ENCODE measurements at regions not wholly inside any gene's neighbourhood (a gene's known extent, or its start where the extent isn't known, plus 50 kb on each side); places are given as distances from the start of the nearest gene placed in this dataset.

DNA sequence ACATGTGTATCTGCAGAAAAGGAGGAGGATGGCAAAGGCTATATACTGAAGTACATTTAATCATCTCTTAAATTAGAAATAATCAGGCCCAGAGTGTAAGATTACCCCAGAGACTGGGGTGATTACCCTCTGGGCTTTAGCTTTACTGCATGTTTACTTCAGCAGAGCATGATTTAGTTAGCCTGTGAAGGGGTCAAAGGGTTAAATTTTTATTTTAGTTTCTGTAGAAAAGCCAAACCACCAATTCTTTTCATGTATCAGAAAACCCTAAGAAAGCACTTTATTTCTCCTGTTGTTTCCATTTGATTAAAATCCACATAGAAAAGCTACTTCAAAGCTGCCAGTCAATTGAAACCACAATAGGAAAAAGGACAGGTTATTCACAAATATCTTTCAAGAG lies 101.5 kb upstream of the LSM8 start:
- H2BK12ac ChIP-seq (ENCODE audit: low read length) = no peak overlapping the region
- H3K4me1 ChIP-seq (ENCODE audit: control insufficient read depth in 2 of 2, insufficient read depth in 1 of 2, low read depth in 1 of 2, low read length in 2 of 2) = peaks cover 0 to 3% of the 10 kb centered on the region in 2 donors
- no peak overlapping the region for H2AK5ac ChIP-seq (ENCODE audit: low read depth, low read length)
- no peak overlapping the region for H2BK15ac ChIP-seq (ENCODE audit: low read length)
- no peak overlapping the region for H3K23ac ChIP-seq (ENCODE audit: low read depth, low read length, poor library complexity)
- no peak overlapping the region for H2BK5ac ChIP-seq (ENCODE audit: low read length)
- no peak overlapping the region for H2BK120ac ChIP-seq (ENCODE audit: low read depth, low read length)
- H3K4ac ChIP-seq (ENCODE audit: low read length) = no peak overlapping the region
- no peak overlapping the region for H3K9ac ChIP-seq (ENCODE audit: low read depth, low read length, poor library complexity)
- H3K4me3 ChIP-seq (ENCODE audit: low read length in 2 of 2) = no peak overlapping the region
- H2AFZ ChIP-seq (ENCODE audit: low read length) = no peak overlapping the region
- H3K18ac ChIP-seq (ENCODE audit: low read length) = no peak overlapping the region
- H3K36me3 ChIP-seq (replicated peaks in 1 of 2; ENCODE audit: control insufficient read depth in 2 of 2, insufficient read depth in 2 of 2, low read length in 2 of 2) = no peaks in the 10 kb centered on the region
- no peaks in the 10 kb centered on the region for H3K9me3 ChIP-seq (replicated peaks in 1 of 2; ENCODE audit: control insufficient read depth in 2 of 2, insufficient read depth in 1 of 2, low read depth in 1 of 2, low read length in 2 of 2)
- H4K8ac ChIP-seq (ENCODE audit: low read depth, low read length) = no peak overlapping the region
- no peaks in the 10 kb centered on the region for H3K79me1 ChIP-seq (ENCODE audit: low read depth, low read length)
- DNase-seq (ENCODE audit: low spot score) = no peak
- no peak overlapping the region for H3K4me2 ChIP-seq (ENCODE audit: insufficient read depth, low read length, poor library complexity, severe bottlenecking)
- H3K27ac ChIP-seq (replicated peaks; ENCODE audit: low read length) = no peak overlapping the region
- no peak overlapping the region for H4K91ac ChIP-seq (ENCODE audit: low read depth, low read length, poor library complexity)
- H3K14ac ChIP-seq (ENCODE audit: low read length) = no peak overlapping the region
- H3K27me3 ChIP-seq (ENCODE audit: control insufficient read depth in 3 of 3, insufficient read depth in 3 of 3, low read depth in 1 of 3, low read length in 3 of 3) = no peaks in the 10 kb centered on the region

- Histone ChIP-seq H3K18ac (ENCODE audit: low read length) (peak overlapping the region; percentile 38), H2AFZ (ENCODE audit: low read length) (no peak overlapping the region), H3K9me3 (replicated peaks in 1 of 2; ENCODE audit: control insufficient read depth in 2 of 2, insufficient read depth in 1 of 2, low read depth in 1 of 2, low read length in 2 of 2) (no peaks in the 10 kb centered on the region), H3K79me1 (ENCODE audit: low read depth, low read length) (no peaks in the 10 kb centered on the region), H3K27me3 (ENCODE audit: control insufficient read depth in 3 of 3, insufficient read depth in 3 of 3, low read depth in 1 of 3, low read length in 3 of 3) (no peaks in the 10 kb centered on the region), H4K8ac (ENCODE audit: low read depth, low read length) (no peak overlapping the region), H3K9ac (ENCODE audit: low read depth, low read length, poor library complexity) (no peak overlapping the region), H3K4me3 (ENCODE audit: low read length in 2 of 2) (no peak overlapping the region), H3K27ac (replicated peaks; ENCODE audit: low read length) (no peak overlapping the region), H3K4me1 (ENCODE audit: control insufficient read depth in 2 of 2, insufficient read depth in 1 of 2, low read depth in 1 of 2, low read length in 2 of 2) (peaks cover 0 to 3% of the 10 kb centered on the region in 2 donors), H2BK12ac (ENCODE audit: low read length) (no peak overlapping the region), H3K4ac (ENCODE audit: low read length) (no peak overlapping the region), H2BK120ac (ENCODE audit: low read depth, low read length) (no peak overlapping the region), H3K4me2 (ENCODE audit: insufficient read depth, low read length, poor library complexity, severe bottlenecking) (no peak overlapping the region), H2BK5ac (ENCODE audit: low read length) (no peak overlapping the region), H3K23ac (ENCODE audit: low read depth, low read length, poor library complexity) (no peak overlapping the region), H3K36me3 (replicated peaks in 1 of 2; ENCODE audit: control insufficient read depth in 2 of 2, insufficient read depth in 2 of 2, low read length in 2 of 2) (no peaks in the 10 kb centered on the region), H3K14ac (ENCODE audit: low read length) (no peak overlapping the region), H4K91ac (ENCODE audit: low read depth, low read length, poor library complexity) (no peak overlapping the region), H2BK15ac (ENCODE audit: low read length) (no peak overlapping the region), H2AK5ac (ENCODE audit: low read depth, low read length) (no peak overlapping the region)
- WGBS, 2 donors (ENCODE audit: extremely low coverage in 2 of 2, insufficient read length in 2 of 2, insufficient replicate concordance in 1 of 2) = no CpG with 5 or more reads among the region's 3 CpGs
- DNase-seq (ENCODE audit: low spot score) = no peak
These were observed 99.0 kb upstream of the LSM8 start for GRCh38 chr7:118085000-118085399.

GRCh38 chr7:118087126-118087525 lies 96.8 kb upstream of the LSM8 start:
- Histone ChIP-seq H3K27ac (replicated peaks; ENCODE audit: low read length) (no peak overlapping the region), H3K79me1 (ENCODE audit: low read depth, low read length) (no peaks in the 10 kb centered on the region), H3K4me3 (ENCODE audit: low read length in 2 of 2) (no peak overlapping the region), H3K9ac (ENCODE audit: low read depth, low read length, poor library complexity) (no peak overlapping the region), H3K23ac (ENCODE audit: low read depth, low read length, poor library complexity) (no peak overlapping the region), H2AFZ (ENCODE audit: low read length) (no peak overlapping the region), H2AK5ac (ENCODE audit: low read depth, low read length) (no peak overlapping the region), H2BK120ac (ENCODE audit: low read depth, low read length) (no peak overlapping the region), H3K4me2 (ENCODE audit: insufficient read depth, low read length, poor library complexity, severe bottlenecking) (no peak overlapping the region), H2BK5ac (ENCODE audit: low read length) (no peak overlapping the region), H2BK12ac (ENCODE audit: low read length) (no peak overlapping the region), H3K4ac (ENCODE audit: low read length) (no peak overlapping the region), H4K8ac (ENCODE audit: low read depth, low read length) (no peak overlapping the region), H2BK15ac (ENCODE audit: low read length) (no peak overlapping the region), H3K9me3 (replicated peaks in 1 of 2; ENCODE audit: control insufficient read depth in 2 of 2, insufficient read depth in 1 of 2, low read depth in 1 of 2, low read length in 2 of 2) (no peaks in the 10 kb centered on the region), H4K91ac (ENCODE audit: low read depth, low read length, poor library complexity) (no peak overlapping the region), H3K36me3 (replicated peaks in 1 of 2; ENCODE audit: control insufficient read depth in 2 of 2, insufficient read depth in 2 of 2, low read length in 2 of 2) (no peaks in the 10 kb centered on the region), H3K4me1 (ENCODE audit: control insufficient read depth in 2 of 2, insufficient read depth in 1 of 2, low read depth in 1 of 2, low read length in 2 of 2) (peaks cover 0 to 3% of the 10 kb centered on the region in 2 donors), H3K18ac (ENCODE audit: low read length) (no peak overlapping the region), H3K27me3 (ENCODE audit: control insufficient read depth in 3 of 3, insufficient read depth in 3 of 3, low read depth in 1 of 3, low read length in 3 of 3) (no peaks in the 10 kb centered on the region), H3K14ac (ENCODE audit: low read length) (no peak overlapping the region)
- no CpG with 5 or more reads among the region's 2 CpGs for WGBS, 2 donors (ENCODE audit: extremely low coverage in 2 of 2, insufficient read length in 2 of 2, insufficient replicate concordance in 1 of 2)
- DNase-seq (ENCODE audit: low spot score) = no peak

GRCh38 chr7:118094044-118094443 lies 89.9 kb upstream of the LSM8 start:
- H3K4ac ChIP-seq (ENCODE audit: low read length) = no peak overlapping the region
- H3K79me1 ChIP-seq (ENCODE audit: low read depth, low read length) = no peaks in the 10 kb centered on the region
- no peak overlapping the region for H4K91ac ChIP-seq (ENCODE audit: low read depth, low read length, poor library complexity)
- no CpG with 5 or more reads among the region's 1 CpG for WGBS, 2 donors (ENCODE audit: extremely low coverage in 2 of 2, insufficient read length in 2 of 2, insufficient replicate concordance in 1 of 2)
- no peaks in the 10 kb centered on the region for H3K4me1 ChIP-seq (ENCODE audit: control insufficient read depth in 2 of 2, insufficient read depth in 1 of 2, low read depth in 1 of 2, low read length in 2 of 2)
- H3K27ac ChIP-seq (replicated peaks; ENCODE audit: low read length) = no peak overlapping the region
- H3K23ac ChIP-seq (ENCODE audit: low read depth, low read length, poor library complexity) = no peak overlapping the region
- no peak overlapping the region for H3K18ac ChIP-seq (ENCODE audit: low read length)
- no peak overlapping the region for H2BK5ac ChIP-seq (ENCODE audit: low read length)
- no peak overlapping the region for H4K8ac ChIP-seq (ENCODE audit: low read depth, low read length)
- no peak overlapping the region for H2BK120ac ChIP-seq (ENCODE audit: low read depth, low read length)
- H2AFZ ChIP-seq (ENCODE audit: low read length) = no peak overlapping the region
- no peak for DNase-seq (ENCODE audit: low spot score)
- H3K36me3 ChIP-seq (replicated peaks in 1 of 2; ENCODE audit: control insufficient read depth in 2 of 2, insufficient read depth in 2 of 2, low read length in 2 of 2) = no peaks in the 10 kb centered on the region
- H3K4me3 ChIP-seq (ENCODE audit: low read length in 2 of 2) = no peak overlapping the region
- H3K14ac ChIP-seq (ENCODE audit: low read length) = no peak overlapping the region
- H2AK5ac ChIP-seq (ENCODE audit: low read depth, low read length) = no peak overlapping the region
- no peak overlapping the region for H3K4me2 ChIP-seq (ENCODE audit: insufficient read depth, low read length, poor library complexity, severe bottlenecking)
- H3K9ac ChIP-seq (ENCODE audit: low read depth, low read length, poor library complexity) = no peak overlapping the region
- no peak overlapping the region for H2BK15ac ChIP-seq (ENCODE audit: low read length)
- H3K27me3 ChIP-seq (ENCODE audit: control insufficient read depth in 3 of 3, insufficient read depth in 3 of 3, low read depth in 1 of 3, low read length in 3 of 3) = no peaks in the 10 kb centered on the region
- no peak overlapping the region for H2BK12ac ChIP-seq (ENCODE audit: low read length)
- H3K9me3 ChIP-seq (replicated peaks in 1 of 2; ENCODE audit: control insufficient read depth in 2 of 2, insufficient read depth in 1 of 2, low read depth in 1 of 2, low read length in 2 of 2) = no peaks in the 10 kb centered on the region

Measured in neuronal stem cell (in vitro differentiated cells).